ENCODE measurements at regions not wholly inside any gene's neighbourhood (a gene's known extent, or its start where the extent isn't known, plus 50 kb on each side); places are given as distances from the start of the nearest gene placed in this dataset.

DNA sequence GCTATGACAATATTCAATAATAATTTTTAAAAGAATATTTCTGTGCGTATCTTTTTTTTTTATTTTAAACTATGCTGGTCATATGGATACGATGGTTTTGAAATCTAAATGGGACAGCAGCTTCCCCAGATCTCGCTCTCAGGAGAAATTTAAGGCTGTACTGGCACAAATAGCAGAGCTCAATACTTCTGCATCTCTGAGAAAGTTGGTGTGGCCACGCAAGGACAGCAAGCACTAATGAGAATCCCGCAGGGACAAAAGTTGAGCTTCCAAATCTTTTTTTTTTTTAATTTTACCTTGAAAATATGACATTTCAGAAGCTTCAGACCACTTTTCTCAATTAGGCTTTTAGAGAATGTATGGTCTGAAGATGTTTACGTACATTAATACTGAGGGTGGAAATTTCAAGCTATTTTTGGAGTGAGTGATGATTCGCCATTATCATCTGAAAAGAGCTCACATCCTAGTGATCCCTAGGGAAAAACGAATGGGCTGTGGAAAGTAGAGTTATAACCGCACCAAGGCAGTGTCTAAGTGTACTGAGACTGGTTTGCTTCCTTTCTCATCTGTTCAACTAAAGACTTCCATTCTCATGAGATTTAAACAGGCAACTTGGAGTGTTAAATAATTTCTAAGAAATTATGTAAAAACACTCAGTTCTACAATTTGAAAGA, 840.0 kb downstream of the C6orf118 start:
- Histone ChIP-seq H3K4me2 (ENCODE audit: insufficient read depth, insufficient read length, low read length) (no peak overlapping the region), H3K14ac (ENCODE audit: insufficient read depth, low read length) (no peak overlapping the region), H3K79me1 (ENCODE audit: insufficient read depth, low read depth, low read length, poor library complexity, severe bottlenecking) (no peaks in the 10 kb centered on the region), H3K9ac (ENCODE audit: extremely low read depth, insufficient read length, low read length) (no peak overlapping the region), H2BK20ac (ENCODE audit: low read depth, low read length, poor library complexity, severe bottlenecking) (no peak overlapping the region), H3K23me2 (ENCODE audit: insufficient read length, low read depth, low read length, poor library complexity, severe bottlenecking) (no peaks in the 10 kb centered on the region), H3K27ac (ENCODE audit: insufficient read length, low read depth, low read length) (no peak overlapping the region), H2AFZ (ENCODE audit: low read length) (no peak overlapping the region), H4K91ac (ENCODE audit: insufficient read length, low read depth, low read length) (no peak overlapping the region), H3K9me3 (ENCODE audit: control insufficient read depth, low read depth, low read length) (no peaks in the 10 kb centered on the region), H2BK120ac (ENCODE audit: low read depth, low read length, poor library complexity, severe bottlenecking) (no peak overlapping the region), H3K56ac (ENCODE audit: insufficient read length, low read depth, low read length) (no peak overlapping the region), H4K8ac (replicated peaks; ENCODE audit: insufficient read length, low read depth, low read length) (no peak overlapping the region), H4K5ac (ENCODE audit: insufficient read length, low read depth, low read length) (no peak overlapping the region), H3T11ph (ENCODE audit: low read length) (no peak overlapping the region), H3K18ac (ENCODE audit: insufficient read length, low read depth, low read length) (no peak overlapping the region), H3K23ac (ENCODE audit: insufficient read length, low read depth, low read length) (no peak overlapping the region), H3K4me1 (ENCODE audit: insufficient read depth, low read length) (no peaks in the 10 kb centered on the region), H2BK12ac (ENCODE audit: insufficient read length, low read depth, low read length) (no peak overlapping the region), H3K4ac (ENCODE audit: low read depth, low read length) (no peak overlapping the region), H3K79me2 (ENCODE audit: insufficient read depth, low read length) (no peaks in the 10 kb centered on the region), H2BK5ac (ENCODE audit: insufficient read length, low read length) (no peak overlapping the region), H2BK15ac (ENCODE audit: low read depth, low read length) (no peak overlapping the region), H4K20me1 (ENCODE audit: control insufficient read depth, insufficient read depth, insufficient read length) (no peaks in the 10 kb centered on the region), H3K27me3 (ENCODE audit: insufficient read depth, low read length) (no peaks in the 10 kb centered on the region), H2AK5ac (ENCODE audit: insufficient read length, low read length) (no peak overlapping the region)
- no CpG with 5 or more reads among the region's 9 CpGs for WGBS (ENCODE audit: extremely low coverage, insufficient read length, low lambda C conversion rate)
- Mint-ChIP-seq H3K9me3 (peaks cover 5 to 7% of the 10 kb centered on the region in 2 experiments; a peak in 4 of 5 replicates), H3K4me3 (no peak overlapping the region), H3K27ac (no peak overlapping the region; a peak in 1 of 7 replicates), H3K36me3 (ENCODE audit: insufficient read depth in 1 of 3, low read depth in 3 of 3) (peaks cover 1 to 7% (median 2%) of the 10 kb centered on the region in 3 experiments; a peak in 4 of 7 replicates), H3K4me1 (peaks cover 3 to 5% of the 10 kb centered on the region in 2 experiments), H3K27me3 (ENCODE audit: low read depth) (no peaks in the 10 kb centered on the region)
- DNase-seq: no peak
- TF ChIP-seq, protein P1, sequence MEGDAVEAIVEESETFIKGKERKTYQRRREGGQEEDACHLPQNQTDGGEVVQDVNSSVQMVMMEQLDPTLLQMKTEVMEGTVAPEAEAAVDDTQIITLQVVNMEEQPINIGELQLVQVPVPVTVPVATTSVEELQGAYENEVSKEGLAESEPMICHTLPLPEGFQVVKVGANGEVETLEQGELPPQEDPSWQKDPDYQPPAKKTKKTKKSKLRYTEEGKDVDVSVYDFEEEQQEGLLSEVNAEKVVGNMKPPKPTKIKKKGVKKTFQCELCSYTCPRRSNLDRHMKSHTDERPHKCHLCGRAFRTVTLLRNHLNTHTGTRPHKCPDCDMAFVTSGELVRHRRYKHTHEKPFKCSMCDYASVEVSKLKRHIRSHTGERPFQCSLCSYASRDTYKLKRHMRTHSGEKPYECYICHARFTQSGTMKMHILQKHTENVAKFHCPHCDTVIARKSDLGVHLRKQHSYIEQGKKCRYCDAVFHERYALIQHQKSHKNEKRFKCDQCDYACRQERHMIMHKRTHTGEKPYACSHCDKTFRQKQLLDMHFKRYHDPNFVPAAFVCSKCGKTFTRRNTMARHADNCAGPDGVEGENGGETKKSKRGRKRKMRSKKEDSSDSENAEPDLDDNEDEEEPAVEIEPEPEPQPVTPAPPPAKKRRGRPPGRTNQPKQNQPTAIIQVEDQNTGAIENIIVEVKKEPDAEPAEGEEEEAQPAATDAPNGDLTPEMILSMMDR (conservative IDR thresholded peaks at IDR 0.05): no peak

Data from H9 (cell line).